ENCODE measurements at regions not wholly inside any gene's neighbourhood (a gene's known extent, or its start where the extent isn't known, plus 50 kb on each side); places are given as distances from the start of the nearest gene placed in this dataset.

DNA sequence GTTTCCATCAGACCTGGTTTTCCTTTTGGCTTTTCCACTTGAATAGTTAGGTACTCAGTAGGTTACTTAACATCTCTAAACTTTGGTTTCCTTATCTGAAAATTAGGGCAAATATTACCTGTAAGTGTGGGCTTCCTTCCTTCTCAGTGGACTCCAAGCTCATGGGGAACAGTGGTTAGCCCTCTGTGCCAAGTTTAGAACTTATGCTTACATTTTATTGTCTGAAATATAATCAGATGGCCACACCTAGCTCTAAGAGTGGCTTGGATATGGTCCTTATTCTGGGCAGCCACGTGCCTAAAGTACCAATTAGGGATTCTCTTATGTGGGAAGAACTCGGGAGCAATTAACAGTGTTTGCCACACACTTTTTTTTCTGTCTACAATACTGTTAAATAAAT, 133.9 kb downstream of the UCHL1 start:
- DNase-seq (ENCODE audit: low spot score) = no peak

GRCh38 chr4:41391271-41391670, 134.5 kb downstream of the UCHL1 start:
- no peak for DNase-seq (ENCODE audit: low spot score)

DNA sequence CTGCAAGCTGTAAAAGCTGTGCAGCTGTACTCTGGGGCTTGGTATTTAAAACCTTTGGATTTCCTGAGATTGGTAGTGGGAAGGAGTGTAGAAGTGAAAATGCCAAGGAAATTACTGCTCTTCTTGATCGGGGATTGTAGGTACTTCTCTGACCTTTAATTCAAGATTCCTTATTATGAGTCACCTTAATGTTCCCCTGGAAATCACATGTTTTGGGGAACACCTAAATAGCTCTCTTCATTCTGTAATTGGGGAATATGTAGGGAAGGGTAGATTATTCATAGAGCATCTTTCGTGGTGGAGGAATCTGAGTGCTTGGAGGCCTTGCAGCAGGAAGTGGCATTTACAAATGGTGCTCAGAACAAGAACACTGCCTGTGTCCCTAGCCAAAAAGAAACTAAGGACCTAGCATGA, 137.8 kb downstream of the UCHL1 start:
- DNase-seq (ENCODE audit: low spot score) = peak; percentile 6

- no peak for DNase-seq (ENCODE audit: low spot score)
Observed at GRCh38 chr4:41396214-41396613, 139.5 kb downstream of the UCHL1 start.

- no peak for DNase-seq (ENCODE audit: low spot score)
Observed at GRCh38 chr4:41396869-41397268, 140.1 kb downstream of the UCHL1 start.

DNA sequence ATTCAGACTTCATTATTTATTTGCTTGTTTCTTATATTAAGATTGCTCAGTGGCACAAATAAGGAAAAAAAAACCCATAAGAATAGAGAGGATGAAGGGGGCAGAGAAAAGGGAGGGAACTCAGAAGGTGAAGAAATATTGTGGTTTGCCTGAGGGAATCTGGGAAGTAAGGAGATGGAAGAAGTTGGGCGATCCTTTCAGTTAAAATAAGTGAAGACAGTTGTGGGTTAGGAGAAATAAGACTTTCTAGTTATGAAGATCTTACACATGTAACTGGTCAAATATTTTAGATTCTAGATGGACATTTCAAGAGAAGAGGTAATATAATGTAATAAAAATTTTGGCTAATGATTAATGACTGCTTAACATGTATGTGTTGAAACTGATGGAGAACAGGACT, 138.7 kb upstream of the LIMCH1 start:
- DNase-seq (ENCODE audit: low spot score) = no peak

GRCh38 chr4:41400296-41400695, 137.7 kb upstream of the LIMCH1 start:
- no peak for DNase-seq (ENCODE audit: low spot score)

DNA sequence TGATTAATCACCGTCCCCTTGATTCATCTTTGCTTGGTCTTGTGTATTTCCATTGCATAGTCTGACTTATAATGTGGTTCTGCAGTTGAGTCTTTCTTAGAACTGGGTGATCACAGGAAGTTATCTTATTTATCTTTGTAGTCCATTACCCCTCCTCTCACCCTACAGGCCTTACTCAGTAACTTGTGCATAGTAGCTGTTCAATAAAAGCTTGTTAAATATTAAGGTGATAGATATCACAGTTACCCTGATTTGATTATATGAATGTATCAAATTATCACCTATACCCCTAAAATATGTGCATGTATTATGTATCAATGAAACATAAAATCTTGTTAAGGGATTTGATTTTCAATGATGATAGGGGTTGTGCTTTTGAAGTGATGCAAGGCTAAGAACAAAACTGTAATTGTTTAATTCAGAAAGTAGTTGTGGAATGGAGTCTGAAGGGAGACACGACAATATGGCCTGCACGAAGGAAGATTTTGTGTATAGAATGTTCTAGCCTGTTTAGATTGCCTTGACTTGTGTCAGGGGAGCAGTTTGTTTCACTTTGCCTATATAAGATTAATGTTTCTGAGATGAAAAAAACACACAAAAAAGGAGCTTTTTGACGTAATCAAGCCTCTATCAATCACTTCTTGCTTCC, 132.4 kb upstream of the LIMCH1 start:
- DNase-seq (ENCODE audit: low spot score) = no peak

- no peak for DNase-seq (ENCODE audit: low spot score)
Observed at GRCh38 chr4:41406113-41406516, 131.8 kb upstream of the LIMCH1 start.

- no peak for DNase-seq (ENCODE audit: low spot score)
Observed at GRCh38 chr4:41408150-41408549, 129.8 kb upstream of the LIMCH1 start.

DNA sequence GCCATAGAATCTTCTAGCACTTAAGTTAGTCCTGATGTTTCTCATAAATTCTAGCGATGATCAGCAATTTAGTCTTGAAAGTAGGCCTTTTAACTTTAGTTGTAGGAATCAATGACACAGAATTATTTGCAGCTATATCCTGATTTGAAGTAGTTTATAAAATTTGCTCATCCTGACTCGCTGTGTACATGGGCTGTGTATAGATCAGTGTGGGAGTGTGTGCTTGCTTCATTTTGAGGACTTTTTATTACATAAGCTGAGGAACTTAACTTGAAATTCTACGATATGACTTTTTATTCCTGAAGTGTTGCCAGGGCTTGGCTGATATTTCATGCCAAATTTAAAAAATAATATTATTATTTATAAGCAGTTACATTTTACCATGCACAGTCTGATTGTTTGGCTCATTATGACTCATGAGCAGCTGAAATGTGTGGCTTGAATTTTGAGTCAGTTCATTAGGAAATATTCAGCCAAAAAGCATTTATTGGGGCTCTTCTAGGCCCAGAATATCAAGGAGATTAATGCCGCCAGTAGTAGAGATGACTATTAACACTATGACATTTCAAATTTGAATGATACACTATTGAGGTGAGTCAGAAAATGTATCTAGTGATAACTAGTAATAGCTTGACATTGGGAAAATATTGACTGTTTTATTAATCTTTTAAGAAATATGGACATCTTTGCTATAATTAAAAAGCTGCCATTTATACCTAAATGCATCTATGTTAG, 128.9 kb upstream of the LIMCH1 start:
- no peak for DNase-seq (ENCODE audit: low spot score)

GRCh38 chr4:41409594-41409895, 128.4 kb upstream of the LIMCH1 start:
- DNase-seq (ENCODE audit: low spot score) = no peak

- DNase-seq (ENCODE audit: low spot score) = no peak
Observed at GRCh38 chr4:41410049-41410448, 127.9 kb upstream of the LIMCH1 start.

- DNase-seq (ENCODE audit: low spot score) = peak; percentile 56
Observed at GRCh38 chr4:41413670-41414411, 124.1 kb upstream of the LIMCH1 start.

GRCh38 chr4:41414412-41414779, 123.6 kb upstream of the LIMCH1 start:
- no peak for DNase-seq (ENCODE audit: low spot score)

DNA sequence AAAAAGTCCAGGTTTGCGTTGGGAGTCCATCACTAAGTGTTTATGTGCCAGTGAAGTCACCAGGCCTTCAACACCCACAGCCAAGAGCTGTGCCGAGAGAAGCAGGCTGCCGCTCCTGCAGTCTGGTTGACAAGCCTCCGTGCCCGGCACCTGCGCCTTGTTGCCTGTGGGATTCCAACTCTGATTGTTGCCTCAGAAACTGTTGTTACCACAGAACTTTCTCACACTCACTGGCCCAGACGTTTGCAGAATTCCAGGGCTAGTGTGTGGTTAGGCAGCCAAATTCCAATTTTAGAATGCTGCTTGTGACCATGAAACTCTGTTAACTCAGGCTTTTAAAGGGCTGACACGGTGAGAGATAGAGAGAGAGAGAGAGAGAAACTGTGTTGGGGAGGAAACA, 119.5 kb upstream of the LIMCH1 start:
- peak; percentile 51 for DNase-seq (ENCODE audit: low spot score)

DNA sequence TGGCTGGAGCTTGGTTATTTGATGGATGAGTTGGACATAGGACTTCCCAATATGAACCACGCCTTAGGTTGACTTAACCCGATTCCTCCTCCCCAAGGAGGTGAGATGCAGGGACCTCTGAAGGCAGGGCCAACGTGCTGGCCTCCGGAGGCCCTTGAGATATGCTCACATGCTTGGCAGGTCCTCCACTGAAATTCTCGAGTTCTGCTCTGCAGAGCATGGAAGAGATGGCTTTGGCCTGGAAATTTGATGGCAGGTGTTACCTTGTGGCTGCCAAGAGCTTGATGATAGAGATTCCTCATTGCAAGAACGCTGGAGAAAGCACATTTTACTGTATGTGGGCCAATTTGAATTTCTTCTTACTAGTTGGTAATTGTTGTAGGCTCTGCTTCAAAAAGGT, 117.4 kb upstream of the LIMCH1 start:
- DNase-seq (ENCODE audit: low spot score) = no peak

DNA sequence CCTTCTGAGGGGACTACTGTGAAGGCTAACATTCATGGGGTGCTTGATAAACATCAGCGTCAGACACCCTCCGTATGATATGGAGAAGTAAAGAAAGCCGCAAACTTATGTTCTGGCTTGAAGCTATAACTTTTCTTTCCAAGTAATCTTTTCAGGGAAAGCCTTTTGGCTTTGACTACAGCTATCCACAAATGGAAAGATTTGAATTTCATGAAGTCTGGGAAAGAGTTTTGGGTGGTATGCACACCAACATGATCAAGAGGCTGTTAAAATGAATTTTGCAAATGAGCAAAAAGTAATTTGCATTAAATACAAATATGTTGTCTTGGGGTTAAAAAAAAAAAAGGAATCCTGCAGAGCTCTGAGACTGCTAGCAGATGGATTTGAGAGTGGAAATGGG, 114.8 kb upstream of the LIMCH1 start:
- no peak for DNase-seq (ENCODE audit: low spot score)

DNA sequence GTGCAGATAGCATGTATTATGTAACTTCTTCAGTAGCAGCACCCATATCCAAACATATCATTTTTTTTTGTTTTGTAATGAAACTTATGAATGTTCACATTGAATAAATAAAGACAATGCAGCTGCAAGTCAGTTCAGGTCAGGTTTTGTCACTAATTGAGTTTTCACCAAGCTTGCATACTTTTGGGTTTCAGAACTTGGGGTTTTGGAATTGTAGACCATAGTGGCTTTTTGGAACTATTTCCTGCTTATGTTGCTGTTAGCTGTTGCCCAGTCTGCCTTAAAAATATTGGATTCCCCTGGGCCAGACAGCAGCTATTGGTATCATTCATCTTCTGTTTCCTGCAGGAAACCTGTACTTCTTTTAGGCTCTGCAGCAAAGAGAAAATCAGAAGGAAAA, 113.4 kb upstream of the LIMCH1 start:
- DNase-seq (ENCODE audit: low spot score) = no peak

DNA sequence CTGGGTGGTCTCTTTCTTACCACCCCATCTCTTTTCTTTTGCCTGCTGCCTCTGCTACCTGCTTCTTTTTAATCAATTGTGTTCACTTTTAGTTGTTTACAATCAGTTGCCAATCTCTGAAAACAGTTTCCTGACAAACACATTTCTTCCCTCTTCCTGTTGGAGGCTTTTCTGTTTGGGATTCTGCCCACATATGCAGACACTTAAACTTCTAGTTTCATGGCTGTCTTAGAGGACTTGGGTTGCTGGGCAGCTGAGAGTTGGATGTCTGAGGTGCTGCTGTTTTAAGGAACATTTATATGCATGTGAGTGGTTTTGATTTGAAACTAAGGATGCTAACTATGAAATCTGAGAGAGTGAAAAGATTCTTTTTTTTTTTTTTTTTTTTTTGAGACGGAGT, 112.3 kb upstream of the LIMCH1 start:
- no peak for DNase-seq (ENCODE audit: low spot score)

DNA sequence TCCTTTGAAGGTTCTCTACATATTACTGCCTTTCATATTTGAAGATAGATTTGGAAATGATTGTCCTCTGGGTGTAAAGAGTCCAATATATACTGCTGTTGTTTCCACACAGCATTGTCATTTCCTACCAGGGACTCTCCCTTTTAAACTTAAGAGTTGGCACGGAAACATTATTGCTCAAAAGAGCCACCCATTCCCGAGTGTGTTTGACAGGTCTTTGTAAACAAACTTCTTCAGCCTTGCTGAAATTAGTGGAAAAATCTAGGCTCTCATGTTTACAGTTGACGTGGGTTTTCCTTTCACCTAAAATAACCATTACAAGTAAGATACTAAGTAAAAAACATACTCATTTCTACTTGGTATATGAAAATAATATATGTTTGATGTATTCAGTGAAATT, 111.4 kb upstream of the LIMCH1 start:
- no peak for DNase-seq (ENCODE audit: low spot score)

DNA sequence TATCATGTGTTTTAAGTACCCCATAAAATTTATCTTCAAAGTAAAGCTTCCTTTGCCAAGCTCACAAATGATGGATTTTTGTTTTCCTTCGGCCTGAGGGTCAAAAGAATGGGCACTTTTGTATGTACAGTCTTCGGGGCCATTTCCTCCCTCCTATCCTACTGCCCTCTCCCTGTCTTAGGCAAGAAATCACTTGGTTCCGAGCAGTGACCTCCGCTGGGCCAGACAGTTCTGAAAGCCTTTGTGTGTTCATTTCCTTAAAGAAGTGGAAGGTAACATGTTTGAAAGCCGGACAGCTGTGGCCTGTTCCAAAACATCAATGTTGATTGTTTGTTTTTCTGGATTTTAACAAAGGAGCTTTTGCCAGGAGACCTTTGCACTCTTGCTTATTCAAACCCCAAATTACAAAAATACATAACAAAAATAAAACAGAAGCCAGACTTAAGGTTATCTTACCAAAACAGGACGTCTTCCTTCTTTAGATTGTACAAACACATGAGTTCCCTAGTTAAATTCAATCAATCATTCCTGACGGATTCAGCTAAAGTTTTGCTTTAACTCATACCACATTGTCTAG, 110.6 kb upstream of the LIMCH1 start:
- no peak for DNase-seq (ENCODE audit: low spot score)
